ENCODE measurements at regions not wholly inside any gene's neighbourhood (a gene's known extent, or its start where the extent isn't known, plus 50 kb on each side); places are given as distances from the start of the nearest gene placed in this dataset.

- no peak for TF ChIP-seq POLR2A (IDR thresholded peaks at IDR 0.05)
- TF ChIP-seq CTCF (IDR thresholded peaks at IDR 0.05) = no peak
Observed at GRCh38 chr3:157786211-157786610, 283.0 kb upstream of the VEPH1 start.
